ENCODE measurements at regions not wholly inside any gene's neighbourhood (a gene's known extent, or its start where the extent isn't known, plus 50 kb on each side); places are given as distances from the start of the nearest gene placed in this dataset.

DNA sequence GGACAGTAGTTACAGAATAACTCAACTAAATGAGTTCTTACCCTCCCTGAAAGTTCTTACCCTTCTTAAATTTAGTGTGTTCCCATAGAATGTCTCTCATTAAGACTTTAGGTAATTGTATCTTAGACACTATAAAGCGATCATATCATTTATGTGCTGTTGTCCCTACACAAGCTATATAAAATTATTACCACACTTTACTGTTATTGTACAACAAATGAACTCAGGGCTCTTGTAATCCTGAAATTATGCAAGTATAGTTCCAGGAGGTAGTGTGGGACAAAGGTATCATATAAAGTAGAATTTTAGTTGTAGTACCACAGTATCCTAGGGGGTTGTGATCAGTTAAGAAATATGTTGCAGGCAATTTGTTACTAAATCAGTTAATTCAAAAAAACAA is 167.4 kb upstream of the CARMIL1 start:
- intact Hi-C loops (cut with micrococcal nuclease; ENCODE audit: unreplicated experiment) (loop anchor here (10.0 kb wide), 1 partner anchor 1797 kb away; no protein-coding TSS in a partner anchor), in situ Hi-C loops (cut with HindIII; ENCODE audit: extremely low pct_ligation_motif_present, low pct_unique_long_range_greater_than_20kb) (no loop called here)
- WGBS (ENCODE audit: low lambda C conversion rate): 71% methylated on average over 1 of the region's 1 CpG
- Histone ChIP-seq H3K36me3 (replicated peaks in 1 of 2; ENCODE audit: control insufficient read depth in 1 of 2, insufficient read depth in 2 of 2, low read length in 2 of 2) (no peaks in the 10 kb centered on the region), H3K9me3 (ENCODE audit: low read length) (no peaks in the 10 kb centered on the region), H3K4me1 (ENCODE audit: insufficient read depth, low read length) (no peaks in the 10 kb centered on the region), H3K27me3 (ENCODE audit: control insufficient read depth in 1 of 2, insufficient read depth in 2 of 2, low read length in 2 of 2) (no peaks in the 10 kb centered on the region; a peak in 1 of 5 replicates), H3K9ac (ENCODE audit: insufficient read depth, low read depth, low read length) (no peak overlapping the region), H3K27ac (ENCODE audit: extremely low read length, insufficient read depth, low read length) (no peak overlapping the region), H3K79me2 (ENCODE audit: insufficient read depth, low read length) (no peaks in the 10 kb centered on the region), H2AFZ (ENCODE audit: low read length) (no peak overlapping the region), H3K4me2 (ENCODE audit: low read depth, low read length) (no peak overlapping the region), H4K20me1 (ENCODE audit: insufficient read depth, low read length) (no peaks in the 10 kb centered on the region), H3K4me3 (replicated peaks in 1 of 3; ENCODE audit: insufficient read depth in 1 of 3, low read depth in 2 of 3, low read length in 3 of 3) (no peak overlapping the region)
- DNase-seq (ENCODE audit: low spot score) (no peak), ATAC-seq (no peak), FAIRE-seq (no peak)
- no TSS peak for BruUV-seq (replicated peaks)
- POLR2A ChIA-PET: no interaction called here
- CTCF ChIA-PET (ENCODE audit: low intra/inter-chr PET ratio, low total read pairs): no interaction called here
- TF ChIP-seq TEAD3 (CRISPR knock-in tag; optimal IDR thresholded peaks at IDR 0.05; ENCODE audit: borderline replicate concordance): no peak
- TF ChIP-seq MIXL1 (CRISPR knock-in tag; IDR thresholded peaks at IDR 0.05): no peak
- TF ChIP-seq ZNF713 (CRISPR knock-in tag; IDR thresholded peaks at IDR 0.05): no peak
- TF ChIP-seq ZNF792 (CRISPR knock-in tag; IDR thresholded peaks at IDR 0.05): no peak
- TF ChIP-seq ZNF674 (CRISPR knock-in tag; IDR thresholded peaks at IDR 0.05; ENCODE audit: low read depth): no peak
- TF ChIP-seq, protein P1, sequence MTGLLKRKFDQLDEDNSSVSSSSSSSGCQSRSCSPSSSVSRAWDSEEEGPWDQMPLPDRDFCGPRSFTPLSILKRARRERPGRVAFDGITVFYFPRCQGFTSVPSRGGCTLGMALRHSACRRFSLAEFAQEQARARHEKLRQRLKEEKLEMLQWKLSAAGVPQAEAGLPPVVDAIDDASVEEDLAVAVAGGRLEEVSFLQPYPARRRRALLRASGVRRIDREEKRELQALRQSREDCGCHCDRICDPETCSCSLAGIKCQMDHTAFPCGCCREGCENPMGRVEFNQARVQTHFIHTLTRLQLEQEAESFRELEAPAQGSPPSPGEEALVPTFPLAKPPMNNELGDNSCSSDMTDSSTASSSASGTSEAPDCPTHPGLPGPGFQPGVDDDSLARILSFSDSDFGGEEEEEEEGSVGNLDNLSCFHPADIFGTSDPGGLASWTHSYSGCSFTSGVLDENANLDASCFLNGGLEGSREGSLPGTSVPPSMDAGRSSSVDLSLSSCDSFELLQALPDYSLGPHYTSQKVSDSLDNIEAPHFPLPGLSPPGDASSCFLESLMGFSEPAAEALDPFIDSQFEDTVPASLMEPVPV (CRISPR knock-in tag; IDR thresholded peaks at IDR 0.05): no peak
- TF ChIP-seq ZNF343 (CRISPR knock-in tag; IDR thresholded peaks at IDR 0.05): no peak
- TF ChIP-seq ZNF7 (CRISPR knock-in tag; IDR thresholded peaks at IDR 0.05): no peak
- TF ChIP-seq HMG20B (CRISPR knock-in tag; conservative IDR thresholded peaks at IDR 0.05): no peak
- no peak for TF ChIP-seq GATAD1 (CRISPR knock-in tag; IDR thresholded peaks at IDR 0.05)
- TF ChIP-seq, protein P2, sequence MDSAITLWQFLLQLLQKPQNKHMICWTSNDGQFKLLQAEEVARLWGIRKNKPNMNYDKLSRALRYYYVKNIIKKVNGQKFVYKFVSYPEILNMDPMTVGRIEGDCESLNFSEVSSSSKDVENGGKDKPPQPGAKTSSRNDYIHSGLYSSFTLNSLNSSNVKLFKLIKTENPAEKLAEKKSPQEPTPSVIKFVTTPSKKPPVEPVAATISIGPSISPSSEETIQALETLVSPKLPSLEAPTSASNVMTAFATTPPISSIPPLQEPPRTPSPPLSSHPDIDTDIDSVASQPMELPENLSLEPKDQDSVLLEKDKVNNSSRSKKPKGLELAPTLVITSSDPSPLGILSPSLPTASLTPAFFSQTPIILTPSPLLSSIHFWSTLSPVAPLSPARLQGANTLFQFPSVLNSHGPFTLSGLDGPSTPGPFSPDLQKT (CRISPR knock-in tag; IDR thresholded peaks at IDR 0.05; ENCODE audit: borderline replicate concordance): no peak
- TF ChIP-seq ADNP (CRISPR knock-in tag; IDR thresholded peaks at IDR 0.05): no peak
- TF ChIP-seq RARG (CRISPR knock-in tag; IDR thresholded peaks at IDR 0.05; ENCODE audit: low read depth): no peak
- no peak for TF ChIP-seq GABPB1 (CRISPR knock-in tag; IDR thresholded peaks at IDR 0.05)
- TF ChIP-seq, protein P3, sequence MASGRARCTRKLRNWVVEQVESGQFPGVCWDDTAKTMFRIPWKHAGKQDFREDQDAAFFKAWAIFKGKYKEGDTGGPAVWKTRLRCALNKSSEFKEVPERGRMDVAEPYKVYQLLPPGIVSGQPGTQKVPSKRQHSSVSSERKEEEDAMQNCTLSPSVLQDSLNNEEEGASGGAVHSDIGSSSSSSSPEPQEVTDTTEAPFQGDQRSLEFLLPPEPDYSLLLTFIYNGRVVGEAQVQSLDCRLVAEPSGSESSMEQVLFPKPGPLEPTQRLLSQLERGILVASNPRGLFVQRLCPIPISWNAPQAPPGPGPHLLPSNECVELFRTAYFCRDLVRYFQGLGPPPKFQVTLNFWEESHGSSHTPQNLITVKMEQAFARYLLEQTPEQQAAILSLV (CRISPR knock-in tag; IDR thresholded peaks at IDR 0.05; ENCODE audit: borderline replicate concordance): no peak
- no peak for TF ChIP-seq NFE2 (CRISPR knock-in tag; IDR thresholded peaks at IDR 0.05)
